K562 (cell line): ENCODE measurements at regions not wholly inside any gene's neighbourhood (a gene's known extent, or its start where the extent isn't known, plus 50 kb on each side); places are given as distances from the start of the nearest gene placed in this dataset.

Experiments
- ATAC-seq: fragments of 200-7000 bp; cut with Tn5 transposase; 3 replicates; pipeline ENCODE4 v1.9.1; 2020; ENCODE audit warnings: moderate library complexity
- BruUV-seq: library from RNA; stranded (reverse); fragments of 400-500 nt; replicated peaks from 2 replicates; lab custom pipeline; 2021; lab: Mats Ljungman, UMichigan
- CTCF ChIA-PET: fragments of 300-600 bp; formaldehyde crosslinking; extraction: SDS; loops from one replicate; lab custom pipeline; 2021; ENCODE audit warnings: low intra/inter-chr PET ratio; lab: Yijun Ruan, JAX
- POLR2A ChIA-PET: fragments of 300-600, 350-650 bp; sonication (Branson Sonifier 250); formaldehyde crosslinking; extraction: SDS; loops from one replicate; lab custom pipeline; 2021; ENCODE audit warnings: antibody characterized with exemption, inconsistent platforms; lab: Yijun Ruan, JAX
- DNase-seq, 4 experiments: peaks; one replicate each; pipeline versions ENCODE4 v3.0.0 to v3.0.0-alpha.2; 2011 to 2018; ENCODE audit warnings: low spot score in 3 of 4, mixed read lengths in 3 of 4; ENCODE audit errors: extremely low read depth in 1 of 4
- FAIRE-seq: peaks from 2 replicates; lab custom pipeline; 2011; peaks lifted over from hg19 to GRCh38; lab: Jason Lieb, UNC
- H2AFZ ChIP-seq: 2 replicates; pipeline ENCODE4 v1.6.0; 2011; ENCODE audit warnings: low read depth, low read length, control low read depth, inconsistent platforms
- H3K27ac ChIP-seq: fragments of 200-600 bp; 3 replicates; pipeline ENCODE4 v1.8.0; 2011; ENCODE audit warnings: low read depth, mild to moderate bottlenecking, control low read depth, inconsistent platforms, low read length, moderate library complexity, mixed read lengths; ENCODE audit errors: extremely low read depth
- H3K27me3 ChIP-seq, 2 experiments: fragments of 300-600 bp in 1 of 2; 2 replicates in 1 of 2; 3 replicates in 1 of 2; pipeline versions ENCODE4 v1.6.0 to v1.8.0; 2011; ENCODE audit warnings: inconsistent platforms in 2 of 2, low read length in 2 of 2, mild to moderate bottlenecking in 1 of 2, mixed read lengths in 1 of 2, moderate library complexity in 1 of 2; ENCODE audit not compliant: control insufficient read depth in 2 of 2, insufficient read depth in 2 of 2
- H3K36me3 ChIP-seq: fragments of 300-600 bp; 3 replicates; pipeline ENCODE4 v1.8.0; 2011; ENCODE audit warnings: mild to moderate bottlenecking, low read length, inconsistent platforms; ENCODE audit not compliant: control insufficient read depth, insufficient read depth
- H3K4me1 ChIP-seq, 2 experiments: fragments of 200-600 bp in 1 of 2; replicated peaks in 1 of 2; 2 replicates in 1 of 2; 3 replicates in 1 of 2; pipeline versions ENCODE4 v1.5.1 to v1.8.0; 2011; ENCODE audit warnings: inconsistent platforms in 2 of 2, low read length in 2 of 2, mild to moderate bottlenecking in 1 of 2, mixed read lengths in 1 of 2, moderate library complexity in 1 of 2; ENCODE audit not compliant: control insufficient read depth in 2 of 2, insufficient read depth in 2 of 2
- H3K4me2 ChIP-seq: 2 replicates; pipeline ENCODE4 v1.6.1; 2011; ENCODE audit warnings: low read length, control low read depth, inconsistent platforms, mixed read lengths; ENCODE audit not compliant: insufficient read depth
- H3K4me3 ChIP-seq: fragments of 200-600 bp; sonication (generic), shearing (Covaris generic); 2 replicates; pipeline ENCODE4 v1.5.1; 2016; ENCODE audit warnings: control low read depth, inconsistent platforms
- H3K79me2 ChIP-seq: fragments of 200-600 bp; 3 replicates; pipeline ENCODE4 v1.8.0; 2011; ENCODE audit warnings: low read length, inconsistent platforms; ENCODE audit not compliant: control insufficient read depth, insufficient read depth
- H3K9ac ChIP-seq, 2 experiments: 2 replicates each; pipeline versions ENCODE4 v1.6.0 to v1.6.1; 2011; ENCODE audit warnings: low read depth in 2 of 2, low read length in 2 of 2, control low read depth in 1 of 2, inconsistent platforms in 1 of 2, mild to moderate bottlenecking in 1 of 2, mixed read lengths in 1 of 2; ENCODE audit not compliant: insufficient read depth in 1 of 2
- H3K9me1 ChIP-seq: one replicate; pipeline ENCODE4 v1.6.0; 2011; ENCODE audit warnings: inconsistent platforms, mild to moderate bottlenecking, low read length, moderate library complexity; ENCODE audit not compliant: control insufficient read depth, insufficient read depth
- H3K9me3 ChIP-seq: replicated peaks from 2 replicates; pipeline ENCODE4 v1.5.1; 2011; ENCODE audit warnings: low read depth, low read length, inconsistent platforms; ENCODE audit not compliant: control insufficient read depth, insufficient read depth
- H4K20me1 ChIP-seq: replicated peaks from 2 replicates; pipeline ENCODE4 v1.6.1; 2011; ENCODE audit warnings: low read length, inconsistent platforms, mixed read lengths; ENCODE audit not compliant: control insufficient read depth, insufficient read depth
- ELK1 ChIP-seq: sonication (generic); formaldehyde crosslinking; IDR thresholded peaks from 2 replicates; pipeline ENCODE4 v1.8.1; 2022; ENCODE audit warnings: missing genetic modification reagents
- FOXJ3 ChIP-seq: sonication (generic); formaldehyde crosslinking; IDR thresholded peaks from 2 replicates; pipeline ENCODE4 v1.4.0; 2020; ENCODE audit warnings: mild to moderate bottlenecking, missing genetic modification reagents
- KLF6 ChIP-seq: fragments of 250-450 bp; sonication (Bioruptor Pico); IDR thresholded peaks from 2 replicates; pipeline ENCODE4 v1.4.0; 2020; ENCODE audit warnings: mild to moderate bottlenecking, moderate library complexity, borderline replicate concordance
- PBX2 ChIP-seq, 2 experiments: IDR thresholded peaks in 1 of 2; conservative IDR thresholded peaks in 1 of 2; 2 replicates each; pipeline ENCODE4 v1.6.1; 2016; ENCODE audit warnings: low read depth in 2 of 2, mild to moderate bottlenecking in 1 of 2, missing compliant biosample characterization in 1 of 2, missing genetic modification characterization in 1 of 2, moderate library complexity in 1 of 2
- POLR2AphosphoS5 ChIP-seq: IDR thresholded peaks from 2 replicates; pipeline ENCODE4 v1.6.1; 2011; ENCODE audit warnings: mild to moderate bottlenecking, low read depth, low read length, moderate library complexity; ENCODE audit not compliant: control insufficient read depth, insufficient read depth
- TGIF2 ChIP-seq: sonication (generic); formaldehyde crosslinking; IDR thresholded peaks from 2 replicates; pipeline ENCODE4 v1.8.1; 2022; ENCODE audit warnings: mild to moderate bottlenecking, missing genetic modification reagents, moderate library complexity
- ZNF586 ChIP-seq: fragments of 450-650 bp; formaldehyde crosslinking; conservative IDR thresholded peaks from 2 replicates; pipeline ENCODE4 v1.4.0; 2020; ENCODE audit warnings: mild to moderate bottlenecking, moderate library complexity
- WGBS: fragments of 100-300 bp; shearing (Covaris generic); methylation state at CpG from one replicate; pipeline ENCODE4 v1.1.6; 2016; ENCODE audit warnings: low coverage, mixed read lengths; ENCODE audit not compliant: insufficient coverage; ENCODE audit errors: missing lambda C conversion rate; 5-methylcytosine and 5-hydroxymethylcytosine counted together
- in situ Hi-C: fragments of 300-500 bp; cut with MboI; formaldehyde crosslinking; loops from 4 replicates; pipeline ENCODE4 v1.15.0; 2018; ENCODE audit warnings: inconsistent platforms, mixed read lengths
- intact Hi-C: fragments of 100-400 bp; cut with micrococcal nuclease; formaldehyde crosslinking; loops from 2 replicates; pipeline ENCODE4 v1.14.2; 2022
- TF ChIP-seq, protein P1 (sequence below): sonication (generic); formaldehyde crosslinking; IDR thresholded peaks from 2 replicates; pipeline ENCODE4 v1.8.1; 2022; ENCODE audit warnings: missing genetic modification reagents
- TF ChIP-seq, protein P2 (sequence below): fragments of 450-650 bp; IDR thresholded peaks from 2 replicates; pipeline ENCODE4 v1.7.1; 2018; ENCODE audit warnings: mild to moderate bottlenecking, low read depth; ENCODE audit not compliant: partially characterized antibody

GRCh38 chr6:22129751-22130150 lies 167.1 kb downstream of the PRL start:
- ATAC-seq, result no peak
- no peak overlapping the region for H3K27ac ChIP-seq
- no peaks in the 10 kb centered on the region for H3K9me3 ChIP-seq
- DNase-seq, result no peak
- BruUV-seq, result no TSS peak
- POLR2A ChIA-PET, result no interaction called here
- H3K4me3 ChIP-seq, result no peak overlapping the region
- H3K79me2 ChIP-seq, result no peaks in the 10 kb centered on the region
- CTCF ChIA-PET, result no interaction called here
- FAIRE-seq, result no peak
- intact Hi-C loops (no loop called here), in situ Hi-C loops (no loop called here)
- no peaks in the 10 kb centered on the region for H3K36me3 ChIP-seq
- no peak overlapping the region for H2AFZ ChIP-seq
- no peaks in the 10 kb centered on the region for H4K20me1 ChIP-seq
- no peak overlapping the region for H3K9ac ChIP-seq
- no peaks in the 10 kb centered on the region for H3K4me1 ChIP-seq
- TF ChIP-seq KLF6 (CRISPR knock-in tag) (no peak), PBX2 (CRISPR knock-in tag; IDR thresholded peaks at IDR 0.05; ENCODE audit: low read depth) (no peak), PBX2 (tag; conservative IDR thresholded peaks at IDR 0.05; ENCODE audit: low read depth) (no peak), FOXJ3 (CRISPR knock-in tag) (no peak), ZNF586 (CRISPR knock-in tag) (no peak), POLR2AphosphoS5 (no peak), TGIF2 (no peak), ELK1 (CRISPR knock-in tag) (no peak)
- TF ChIP-seq, protein P1, sequence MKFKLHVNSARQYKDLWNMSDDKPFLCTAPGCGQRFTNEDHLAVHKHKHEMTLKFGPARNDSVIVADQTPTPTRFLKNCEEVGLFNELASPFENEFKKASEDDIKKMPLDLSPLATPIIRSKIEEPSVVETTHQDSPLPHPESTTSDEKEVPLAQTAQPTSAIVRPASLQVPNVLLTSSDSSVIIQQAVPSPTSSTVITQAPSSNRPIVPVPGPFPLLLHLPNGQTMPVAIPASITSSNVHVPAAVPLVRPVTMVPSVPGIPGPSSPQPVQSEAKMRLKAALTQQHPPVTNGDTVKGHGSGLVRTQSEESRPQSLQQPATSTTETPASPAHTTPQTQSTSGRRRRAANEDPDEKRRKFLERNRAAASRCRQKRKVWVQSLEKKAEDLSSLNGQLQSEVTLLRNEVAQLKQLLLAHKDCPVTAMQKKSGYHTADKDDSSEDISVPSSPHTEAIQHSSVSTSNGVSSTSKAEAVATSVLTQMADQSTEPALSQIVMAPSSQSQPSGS, result no peak
- TF ChIP-seq, protein P2, sequence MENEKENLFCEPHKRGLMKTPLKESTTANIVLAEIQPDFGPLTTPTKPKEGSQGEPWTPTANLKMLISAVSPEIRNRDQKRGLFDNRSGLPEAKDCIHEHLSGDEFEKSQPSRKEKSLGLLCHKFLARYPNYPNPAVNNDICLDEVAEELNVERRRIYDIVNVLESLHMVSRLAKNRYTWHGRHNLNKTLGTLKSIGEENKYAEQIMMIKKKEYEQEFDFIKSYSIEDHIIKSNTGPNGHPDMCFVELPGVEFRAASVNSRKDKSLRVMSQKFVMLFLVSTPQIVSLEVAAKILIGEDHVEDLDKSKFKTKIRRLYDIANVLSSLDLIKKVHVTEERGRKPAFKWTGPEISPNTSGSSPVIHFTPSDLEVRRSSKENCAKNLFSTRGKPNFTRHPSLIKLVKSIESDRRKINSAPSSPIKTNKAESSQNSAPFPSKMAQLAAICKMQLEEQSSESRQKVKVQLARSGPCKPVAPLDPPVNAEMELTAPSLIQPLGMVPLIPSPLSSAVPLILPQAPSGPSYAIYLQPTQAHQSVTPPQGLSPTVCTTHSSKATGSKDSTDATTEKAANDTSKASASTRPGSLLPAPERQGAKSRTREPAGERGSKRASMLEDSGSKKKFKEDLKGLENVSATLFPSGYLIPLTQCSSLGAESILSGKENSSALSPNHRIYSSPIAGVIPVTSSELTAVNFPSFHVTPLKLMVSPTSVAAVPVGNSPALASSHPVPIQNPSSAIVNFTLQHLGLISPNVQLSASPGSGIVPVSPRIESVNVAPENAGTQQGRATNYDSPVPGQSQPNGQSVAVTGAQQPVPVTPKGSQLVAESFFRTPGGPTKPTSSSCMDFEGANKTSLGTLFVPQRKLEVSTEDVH, result no peak
- 3% methylated on average over 3 of the region's 3 CpGs for WGBS
- H3K4me2 ChIP-seq, result no peak overlapping the region
- peaks cover 0 to 1% of the 10 kb centered on the region in 2 experiments; a peak in 1 of 5 replicates for H3K27me3 ChIP-seq
- H3K9me1 ChIP-seq, result no peaks in the 10 kb centered on the region
